ENCODE measurements at regions not wholly inside any gene's neighbourhood (a gene's known extent, or its start where the extent isn't known, plus 50 kb on each side); places are given as distances from the start of the nearest gene placed in this dataset.

GRCh38 chr4:89558147-89558546 is 250.5 kb upstream of the GPRIN3 start:
- TF ChIP-seq POLR2A (IDR thresholded peaks at IDR 0.05) (no peak), CTCF (IDR thresholded peaks at IDR 0.05) (no peak), EP300 (IDR thresholded peaks at IDR 0.05) (no peak)

Data from ovary (tissue), 3 donors.